GM23338 (cell line): ENCODE measurements at regions not wholly inside any gene's neighbourhood (a gene's known extent, or its start where the extent isn't known, plus 50 kb on each side); places are given as distances from the start of the nearest gene placed in this dataset.

Source experiments
- ATAC-seq: fragments of 200-7000 bp; cut with Tn5 transposase; 3 replicates; pipeline ENCODE4 v1.9.1; 2020
- DNase-seq: peaks from one replicate; pipeline ENCODE4 v3.0.0-alpha.2; 2015; ENCODE audit warnings: low spot score
- H2AFZ ChIP-seq: fragments of 200-600 bp; sonication (generic); 2 replicates; pipeline ENCODE4 v1.8.0; 2016; ENCODE audit warnings: antibody characterized with exemption, mild to moderate bottlenecking, moderate library complexity
- H3F3A ChIP-seq: fragments of 200-600 bp; sonication (generic); replicated peaks from 2 replicates; pipeline ENCODE4 v1.8.0; 2017; ENCODE audit warnings: antibody characterized with exemption, mixed run types, low read depth
- H3K27ac ChIP-seq: fragments of 200-600 bp; sonication (generic); 2 replicates; pipeline ENCODE4 v1.6.1; 2016; ENCODE audit warnings: low read depth
- H3K27me3 ChIP-seq: fragments of 200-600 bp; sonication (generic); 2 replicates; pipeline ENCODE4 v1.8.0; 2016; ENCODE audit warnings: mild to moderate bottlenecking, mixed run types, moderate library complexity; ENCODE audit not compliant: insufficient read depth
- H3K36me3 ChIP-seq: fragments of 200-600 bp; sonication (generic); 2 replicates; pipeline ENCODE4 v1.8.0; 2016; ENCODE audit warnings: mild to moderate bottlenecking; ENCODE audit not compliant: insufficient read depth
- H3K4me1 ChIP-seq: fragments of 200-600 bp; sonication (generic); 2 replicates; pipeline ENCODE4 v1.8.0; 2016; ENCODE audit warnings: mild to moderate bottlenecking, moderate library complexity; ENCODE audit not compliant: insufficient read depth
- H3K4me2 ChIP-seq: fragments of 200-600 bp; sonication (generic); 2 replicates; pipeline ENCODE4 v1.7.1; 2017; ENCODE audit warnings: mixed run types
- H3K4me3 ChIP-seq: fragments of 200-600 bp; sonication (generic); 2 replicates; pipeline ENCODE4 v1.6.1; 2016; ENCODE audit warnings: mixed run types
- H3K79me2 ChIP-seq: fragments of 200-600 bp; sonication (generic); replicated peaks from 2 replicates; pipeline ENCODE4 v1.8.0; 2017; ENCODE audit warnings: mild to moderate bottlenecking; ENCODE audit not compliant: insufficient read depth
- H3K9me2 ChIP-seq: fragments of 200-600 bp; sonication (generic); 2 replicates; pipeline ENCODE4 v1.8.0; 2017; ENCODE audit not compliant: insufficient read depth
- H4K20me1 ChIP-seq: fragments of 200-600 bp; sonication (generic); replicated peaks from 2 replicates; pipeline ENCODE4 v1.8.0; 2017; ENCODE audit warnings: mild to moderate bottlenecking; ENCODE audit not compliant: insufficient read depth
- H3K27ac Mint-ChIP-seq: 2 replicates; pipeline ENCODE4 v1.8.0; 2020; ENCODE audit warnings: inconsistent platforms, mild to moderate bottlenecking, moderate library complexity, mixed read lengths
- H3K27me3 Mint-ChIP-seq: 3 replicates; pipeline ENCODE4 v1.8.0; 2022; ENCODE audit warnings: low read depth, mild to moderate bottlenecking, moderate library complexity, mixed read lengths, inconsistent platforms; ENCODE audit not compliant: insufficient read depth, poor library complexity
- H3K36me3 Mint-ChIP-seq: 3 replicates; pipeline ENCODE4 v1.8.0; 2021; ENCODE audit warnings: low read depth, mild to moderate bottlenecking, inconsistent platforms, moderate library complexity, mixed read lengths
- H3K4me1 Mint-ChIP-seq: 3 replicates; pipeline ENCODE4 v1.8.0; 2020; ENCODE audit warnings: mild to moderate bottlenecking, inconsistent platforms, mixed read lengths
- H3K4me3 Mint-ChIP-seq: 3 replicates; pipeline ENCODE4 v1.8.0; 2021; ENCODE audit warnings: moderate library complexity, mild to moderate bottlenecking, inconsistent platforms, mixed read lengths
- H3K9me3 Mint-ChIP-seq: 3 replicates; pipeline ENCODE4 v1.8.0; 2020; ENCODE audit warnings: moderate library complexity, mild to moderate bottlenecking, inconsistent platforms, mixed read lengths
- CREB1 ChIP-seq: fragments of 250-450 bp; sonication (Bioruptor Pico); IDR thresholded peaks from 2 replicates; pipeline ENCODE4 v1.5.0; 2020; ENCODE audit warnings: low read depth, mild to moderate bottlenecking, moderate library complexity
- CTCF ChIP-seq, 2 experiments: fragments of 200-600 bp in 1 of 2; sonication (generic) in 1 of 2; conservative IDR thresholded peaks; 2 replicates each; pipeline versions ENCODE4 v1.5.1 to v1.6.1; 2016 to 2017; ENCODE audit warnings: antibody characterized with exemption in 2 of 2, low read depth in 2 of 2, mild to moderate bottlenecking in 2 of 2, moderate library complexity in 1 of 2
- EZH2 ChIP-seq: fragments of 200-600 bp; sonication (generic); IDR thresholded peaks from one replicate; pipeline ENCODE4 v1.8.0; 2017; ENCODE audit warnings: antibody characterized with exemption, mild to moderate bottlenecking, low read depth; ENCODE audit not compliant: unreplicated experiment
- EZH2phosphoT487 ChIP-seq: fragments of 200-600 bp; sonication (generic); IDR thresholded peaks from one replicate; pipeline ENCODE4 v1.8.1; 2018; ENCODE audit warnings: antibody characterized with exemption; ENCODE audit not compliant: unreplicated experiment
- JUNB ChIP-seq: IDR thresholded peaks from one replicate; pipeline ENCODE4 v1.6.1; 2016; ENCODE audit warnings: antibody characterized with exemption; ENCODE audit not compliant: unreplicated experiment
- NANOG ChIP-seq: IDR thresholded peaks from 2 replicates; pipeline ENCODE4 v1.6.1; 2016; ENCODE audit warnings: antibody characterized with exemption, borderline replicate concordance
- POLR2AphosphoS5 ChIP-seq: IDR thresholded peaks from 2 replicates; pipeline ENCODE4 v1.6.1; 2016; ENCODE audit warnings: antibody characterized with exemption, low read depth
- STAT1 ChIP-seq: IDR thresholded peaks from one replicate; pipeline ENCODE4 v1.6.1; 2016; ENCODE audit warnings: antibody characterized with exemption; ENCODE audit not compliant: unreplicated experiment
- ZNF114 ChIP-seq: fragments of 250-450 bp; sonication (Bioruptor Pico); IDR thresholded peaks from 2 replicates; pipeline ENCODE4 v1.5.0; 2020; ENCODE audit warnings: mild to moderate bottlenecking, moderate library complexity
- ZNF331 ChIP-seq: fragments of 250-450 bp; sonication (Bioruptor Pico); IDR thresholded peaks from 2 replicates; pipeline ENCODE4 v1.5.0; 2020; ENCODE audit warnings: low read depth, mild to moderate bottlenecking, moderate library complexity
- ZNF462 ChIP-seq: fragments of 250-450 bp; sonication (Bioruptor Pico); IDR thresholded peaks from 2 replicates; pipeline ENCODE4 v1.5.0; 2020; ENCODE audit warnings: mild to moderate bottlenecking, moderate library complexity
- TF ChIP-seq, protein P1 (sequence below): IDR thresholded peaks from one replicate; pipeline ENCODE4 v1.6.1; 2018; ENCODE audit warnings: antibody characterized with exemption; ENCODE audit not compliant: unreplicated experiment
- TF ChIP-seq, protein P2 (sequence below): IDR thresholded peaks from 2 replicates; pipeline ENCODE4 v1.6.1; 2016; ENCODE audit warnings: antibody characterized with exemption

GRCh38 chr15:93201940-93202339 lies 112.9 kb upstream of the RGMA start:
- Mint-ChIP-seq H3K4me3 (no peak overlapping the region), H3K9me3 (peaks cover 2% of the 10 kb centered on the region; the same call in 1 of the 3 replicates), H3K27ac (no peak overlapping the region), H3K4me1 (peaks cover 22% of the 10 kb centered on the region), H3K36me3 (no peaks in the 10 kb centered on the region), H3K27me3 (peaks cover 11% of the 10 kb centered on the region)
- H3F3A ChIP-seq: no peaks in the 10 kb centered on the region
- no peak overlapping the region for H3K4me3 ChIP-seq
- no peaks in the 10 kb centered on the region for H3K27me3 ChIP-seq
- H4K20me1 ChIP-seq: no peaks in the 10 kb centered on the region
- H2AFZ ChIP-seq: no peak overlapping the region
- no peaks in the 10 kb centered on the region for H3K79me2 ChIP-seq
- H3K36me3 ChIP-seq: no peaks in the 10 kb centered on the region
- DNase-seq: no peak
- no peak overlapping the region for H3K27ac ChIP-seq
- TF ChIP-seq EZH2phosphoT487: no peak
- TF ChIP-seq NANOG: no peak
- no peak for TF ChIP-seq ZNF114
- no peak for TF ChIP-seq STAT1
- TF ChIP-seq, protein P1, sequence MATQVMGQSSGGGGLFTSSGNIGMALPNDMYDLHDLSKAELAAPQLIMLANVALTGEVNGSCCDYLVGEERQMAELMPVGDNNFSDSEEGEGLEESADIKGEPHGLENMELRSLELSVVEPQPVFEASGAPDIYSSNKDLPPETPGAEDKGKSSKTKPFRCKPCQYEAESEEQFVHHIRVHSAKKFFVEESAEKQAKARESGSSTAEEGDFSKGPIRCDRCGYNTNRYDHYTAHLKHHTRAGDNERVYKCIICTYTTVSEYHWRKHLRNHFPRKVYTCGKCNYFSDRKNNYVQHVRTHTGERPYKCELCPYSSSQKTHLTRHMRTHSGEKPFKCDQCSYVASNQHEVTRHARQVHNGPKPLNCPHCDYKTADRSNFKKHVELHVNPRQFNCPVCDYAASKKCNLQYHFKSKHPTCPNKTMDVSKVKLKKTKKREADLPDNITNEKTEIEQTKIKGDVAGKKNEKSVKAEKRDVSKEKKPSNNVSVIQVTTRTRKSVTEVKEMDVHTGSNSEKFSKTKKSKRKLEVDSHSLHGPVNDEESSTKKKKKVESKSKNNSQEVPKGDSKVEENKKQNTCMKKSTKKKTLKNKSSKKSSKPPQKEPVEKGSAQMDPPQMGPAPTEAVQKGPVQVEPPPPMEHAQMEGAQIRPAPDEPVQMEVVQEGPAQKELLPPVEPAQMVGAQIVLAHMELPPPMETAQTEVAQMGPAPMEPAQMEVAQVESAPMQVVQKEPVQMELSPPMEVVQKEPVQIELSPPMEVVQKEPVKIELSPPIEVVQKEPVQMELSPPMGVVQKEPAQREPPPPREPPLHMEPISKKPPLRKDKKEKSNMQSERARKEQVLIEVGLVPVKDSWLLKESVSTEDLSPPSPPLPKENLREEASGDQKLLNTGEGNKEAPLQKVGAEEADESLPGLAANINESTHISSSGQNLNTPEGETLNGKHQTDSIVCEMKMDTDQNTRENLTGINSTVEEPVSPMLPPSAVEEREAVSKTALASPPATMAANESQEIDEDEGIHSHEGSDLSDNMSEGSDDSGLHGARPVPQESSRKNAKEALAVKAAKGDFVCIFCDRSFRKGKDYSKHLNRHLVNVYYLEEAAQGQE: no peak
- TF ChIP-seq, protein P2, sequence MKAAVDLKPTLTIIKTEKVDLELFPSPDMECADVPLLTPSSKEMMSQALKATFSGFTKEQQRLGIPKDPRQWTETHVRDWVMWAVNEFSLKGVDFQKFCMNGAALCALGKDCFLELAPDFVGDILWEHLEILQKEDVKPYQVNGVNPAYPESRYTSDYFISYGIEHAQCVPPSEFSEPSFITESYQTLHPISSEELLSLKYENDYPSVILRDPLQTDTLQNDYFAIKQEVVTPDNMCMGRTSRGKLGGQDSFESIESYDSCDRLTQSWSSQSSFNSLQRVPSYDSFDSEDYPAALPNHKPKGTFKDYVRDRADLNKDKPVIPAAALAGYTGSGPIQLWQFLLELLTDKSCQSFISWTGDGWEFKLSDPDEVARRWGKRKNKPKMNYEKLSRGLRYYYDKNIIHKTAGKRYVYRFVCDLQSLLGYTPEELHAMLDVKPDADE: no peak
- TF ChIP-seq JUNB: no peak
- no peak for TF ChIP-seq ZNF331
- no peak for TF ChIP-seq EZH2
- TF ChIP-seq ZNF462 (CRISPR knock-in tag): no peak
- no peak for TF ChIP-seq POLR2AphosphoS5
- no peak for TF ChIP-seq CTCF (conservative IDR thresholded peaks at IDR 0.05; ENCODE audit: low read depth in 2 of 2)
- TF ChIP-seq CREB1 (CRISPR knock-in tag): no peak
- H3K4me1 ChIP-seq: peaks cover 5% of the 10 kb centered on the region; the same call in 1 of the 2 replicates
- no peak overlapping the region for H3K4me2 ChIP-seq
- no peak for ATAC-seq
- peaks cover 9% of the 10 kb centered on the region for H3K9me2 ChIP-seq
